ENCODE measurements at regions not wholly inside any gene's neighbourhood (a gene's known extent, or its start where the extent isn't known, plus 50 kb on each side); places are given as distances from the start of the nearest gene placed in this dataset.
"Not testable (repeated sequence)": the region's sequence is repeated elsewhere in the genome, so short reads cannot be mapped to it uniquely, and the experiment has no call there.

GRCh38 chr4:49154308-49155103, 168.4 kb downstream of the CWH43 start:
- DNase-seq: not testable (repeated sequence)

GRCh38 chr4:49155270-49155669, 169.2 kb downstream of the CWH43 start:
- not testable (repeated sequence) for DNase-seq

GRCh38 chr4:49156309-49156708, 170.2 kb downstream of the CWH43 start:
- DNase-seq: not testable (repeated sequence)

- DNase-seq: not testable (repeated sequence)
These were observed 171.6 kb downstream of the CWH43 start for GRCh38 chr4:49157630-49158029.

GRCh38 chr4:49161111-49161541, 175.1 kb downstream of the CWH43 start:
- DNase-seq: not testable (repeated sequence)

GRCh38 chr4:49164916-49165315, 178.8 kb downstream of the CWH43 start:
- DNase-seq: not testable (repeated sequence)

- DNase-seq: not testable (repeated sequence)
These were observed 191.8 kb downstream of the CWH43 start for GRCh38 chr4:49177847-49178246.

- DNase-seq: not testable (repeated sequence)
These were observed 195.0 kb downstream of the CWH43 start for GRCh38 chr4:49181088-49181487.

- not testable (repeated sequence) for DNase-seq
These were observed 225.5 kb downstream of the CWH43 start for GRCh38 chr4:49211396-49212194.

- not testable (repeated sequence) for DNase-seq
These were observed 227.2 kb downstream of the CWH43 start for GRCh38 chr4:49213250-49213649.

- DNase-seq: not testable (repeated sequence)
These were observed 227.7 kb downstream of the CWH43 start for GRCh38 chr4:49213750-49214149.

- not testable (repeated sequence) for DNase-seq
These were observed 228.5 kb downstream of the CWH43 start for GRCh38 chr4:49214453-49215081.

GRCh38 chr4:49215082-49215479, 229.0 kb downstream of the CWH43 start:
- not testable (repeated sequence) for DNase-seq

- not testable (repeated sequence) for DNase-seq
These were observed 230.5 kb downstream of the CWH43 start for GRCh38 chr4:49216606-49217005.

GRCh38 chr4:49217492-49217891, 231.4 kb downstream of the CWH43 start:
- no peak for DNase-seq

GRCh38 chr4:49218094-49218493, 232.0 kb downstream of the CWH43 start:
- not testable (repeated sequence) for DNase-seq

GRCh38 chr4:49218931-49219330, 232.9 kb downstream of the CWH43 start:
- not testable (repeated sequence) for DNase-seq

GRCh38 chr4:49219489-49220225, 233.6 kb downstream of the CWH43 start:
- DNase-seq: not testable (repeated sequence)

GRCh38 chr4:49221209-49221608, 235.1 kb downstream of the CWH43 start:
- DNase-seq: no peak

GRCh38 chr4:49222810-49223209, 236.7 kb downstream of the CWH43 start:
- not testable (repeated sequence) for DNase-seq

- DNase-seq: not testable (repeated sequence)
These were observed 240.3 kb downstream of the CWH43 start for GRCh38 chr4:49226216-49226866.

GRCh38 chr4:49227941-49228340, 241.9 kb downstream of the CWH43 start:
- DNase-seq: not testable (repeated sequence)

Data from activated CD4-positive, alpha-beta T cell treated with anti-CD3 and anti-CD28 coated beads, Interleukin-2, amount 50 U/mL, for 48 hours (primary cell).